ENCODE measurements at regions not wholly inside any gene's neighbourhood (a gene's known extent, or its start where the extent isn't known, plus 50 kb on each side); places are given as distances from the start of the nearest gene placed in this dataset.

DNA sequence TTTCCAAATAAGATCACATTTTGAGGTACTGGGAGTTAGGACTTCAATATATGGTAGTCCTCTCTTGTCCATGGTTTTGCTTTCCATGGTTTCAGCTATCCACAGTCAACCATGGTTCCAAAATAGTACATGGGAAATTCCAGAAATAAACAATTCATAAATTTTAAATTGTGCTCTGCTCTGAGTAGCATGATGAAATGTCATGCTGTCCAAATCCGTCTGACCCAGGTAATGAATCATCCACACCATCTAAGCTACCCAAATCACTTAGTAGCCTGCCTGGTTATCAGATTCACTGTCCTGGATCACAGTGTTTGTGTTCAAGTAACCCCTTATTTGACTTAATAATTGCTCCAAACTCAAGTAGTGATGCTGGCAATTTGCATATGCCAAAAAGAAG, 197.9 kb downstream of the TMTC3 start:
- TF ChIP-seq EP300 (IDR thresholded peaks at IDR 0.05) (no peak), POLR2A (IDR thresholded peaks at IDR 0.05) (no peak)
- TF ChIP-seq, protein P1, sequence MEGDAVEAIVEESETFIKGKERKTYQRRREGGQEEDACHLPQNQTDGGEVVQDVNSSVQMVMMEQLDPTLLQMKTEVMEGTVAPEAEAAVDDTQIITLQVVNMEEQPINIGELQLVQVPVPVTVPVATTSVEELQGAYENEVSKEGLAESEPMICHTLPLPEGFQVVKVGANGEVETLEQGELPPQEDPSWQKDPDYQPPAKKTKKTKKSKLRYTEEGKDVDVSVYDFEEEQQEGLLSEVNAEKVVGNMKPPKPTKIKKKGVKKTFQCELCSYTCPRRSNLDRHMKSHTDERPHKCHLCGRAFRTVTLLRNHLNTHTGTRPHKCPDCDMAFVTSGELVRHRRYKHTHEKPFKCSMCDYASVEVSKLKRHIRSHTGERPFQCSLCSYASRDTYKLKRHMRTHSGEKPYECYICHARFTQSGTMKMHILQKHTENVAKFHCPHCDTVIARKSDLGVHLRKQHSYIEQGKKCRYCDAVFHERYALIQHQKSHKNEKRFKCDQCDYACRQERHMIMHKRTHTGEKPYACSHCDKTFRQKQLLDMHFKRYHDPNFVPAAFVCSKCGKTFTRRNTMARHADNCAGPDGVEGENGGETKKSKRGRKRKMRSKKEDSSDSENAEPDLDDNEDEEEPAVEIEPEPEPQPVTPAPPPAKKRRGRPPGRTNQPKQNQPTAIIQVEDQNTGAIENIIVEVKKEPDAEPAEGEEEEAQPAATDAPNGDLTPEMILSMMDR (IDR thresholded peaks at IDR 0.05) = no peak
